H4 (cell line): ENCODE measurements at regions not wholly inside any gene's neighbourhood (a gene's known extent, or its start where the extent isn't known, plus 50 kb on each side); places are given as distances from the start of the nearest gene placed in this dataset.
A peak's percentile ranks its signal among the peaks of the same experiment; 100 is the strongest.
"Not testable (repeated sequence)": the region's sequence is repeated elsewhere in the genome, so short reads cannot be mapped to it uniquely, and the experiment has no call there.

Source experiments
- DNase-seq: peaks from one replicate; pipeline ENCODE4 v3.0.0-alpha.2; 2015; ENCODE audit warnings: low spot score

DNA sequence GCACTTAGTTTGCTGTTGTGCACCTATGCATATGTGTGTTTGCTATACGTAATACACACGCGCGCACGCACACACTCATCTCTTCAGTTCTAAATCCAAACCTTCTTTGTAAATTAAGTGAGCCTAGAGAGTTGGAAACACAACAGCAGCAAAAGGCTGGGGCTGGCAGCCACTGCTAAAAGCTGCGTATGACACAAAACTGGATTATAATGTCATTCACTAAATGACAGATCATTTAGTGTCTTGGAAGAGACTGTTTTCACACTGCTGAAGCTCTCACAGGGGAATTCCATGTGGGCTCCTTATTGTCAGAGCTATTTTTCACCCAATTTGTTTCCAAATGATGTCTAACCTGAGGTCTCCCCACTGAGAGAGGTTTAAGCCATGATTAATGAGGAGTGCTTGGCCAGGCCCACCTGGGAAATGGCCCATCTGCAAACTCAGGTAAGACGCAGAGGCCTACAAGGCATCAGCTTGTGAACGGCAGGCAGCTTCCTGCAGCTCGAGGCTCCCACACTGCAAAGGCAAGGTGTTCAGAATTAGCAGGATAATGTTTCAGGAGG is 94.2 kb downstream of the OLIG3 start:
- no peak for DNase-seq

DNA sequence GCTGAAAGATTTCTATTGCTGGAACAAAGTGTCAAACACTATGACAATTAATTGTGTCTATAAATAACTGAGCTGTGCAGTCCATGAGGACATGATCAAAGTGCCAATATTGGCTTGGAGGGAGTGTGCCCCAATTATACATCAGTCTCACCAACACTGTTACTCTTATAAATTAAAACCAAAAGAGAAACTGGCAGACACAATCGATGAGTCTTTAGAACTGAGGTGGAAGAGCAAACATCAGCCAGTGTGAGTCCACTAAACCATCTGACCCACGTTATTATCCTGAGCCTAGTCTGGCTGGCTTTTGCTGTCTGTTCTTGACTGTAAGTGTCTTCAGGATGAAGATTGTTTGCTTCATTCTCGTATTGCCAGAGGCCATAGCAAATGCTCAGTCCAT is 98.9 kb downstream of the OLIG3 start:
- no peak for DNase-seq

DNA sequence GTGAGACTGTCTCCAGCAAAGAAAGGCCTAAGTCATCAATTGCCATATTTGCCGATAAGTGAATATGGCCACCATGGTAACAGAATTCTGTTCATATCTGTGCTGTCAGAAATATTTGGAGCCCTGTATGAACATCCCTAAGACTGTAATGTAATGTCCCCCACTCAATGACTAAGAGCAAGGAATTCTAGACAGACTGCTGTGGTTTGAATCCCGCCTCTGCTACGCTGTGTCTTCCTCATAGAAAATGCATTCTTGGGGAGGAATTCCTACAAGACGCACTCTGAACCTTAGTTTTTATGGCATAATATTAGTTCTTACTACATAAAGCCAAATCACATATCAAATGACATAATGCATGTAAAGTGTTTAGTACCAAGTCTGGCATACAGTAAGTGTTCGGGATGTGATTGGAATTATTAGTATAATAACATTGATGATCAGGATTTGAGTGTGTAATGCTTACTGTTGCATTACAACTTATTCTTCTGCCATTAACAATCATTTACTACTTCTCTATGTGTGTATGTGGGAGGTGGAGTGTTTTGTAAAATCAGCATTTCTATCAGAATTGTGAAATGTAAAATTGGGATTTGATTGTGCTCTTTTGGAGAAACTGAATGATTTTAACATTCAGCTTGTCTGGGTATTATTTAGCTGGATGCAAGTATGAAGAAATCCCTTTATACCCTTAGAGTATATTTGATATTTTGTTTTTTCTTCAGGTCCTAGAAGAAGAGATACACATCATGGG is 103.0 kb downstream of the OLIG3 start:
- DNase-seq, result no peak

DNA sequence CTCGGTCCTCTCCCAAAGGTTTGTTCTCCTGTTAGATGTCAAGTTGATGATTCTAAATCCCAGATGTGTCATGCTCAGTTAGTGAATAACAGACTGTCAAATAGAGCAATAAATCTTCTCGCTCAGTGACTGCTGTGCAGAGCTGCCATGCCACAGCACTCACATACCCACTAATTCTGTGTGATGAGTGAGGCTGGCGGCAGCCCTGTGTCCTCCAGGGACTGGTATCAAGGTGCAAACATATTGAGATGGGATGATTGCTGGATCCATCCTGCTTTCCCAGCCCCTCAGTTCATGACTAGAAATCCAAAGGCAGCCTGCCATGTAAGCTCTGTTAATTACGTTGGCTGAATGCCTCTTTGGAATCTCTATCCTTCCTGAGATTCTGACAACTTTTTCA is 103.9 kb downstream of the OLIG3 start:
- DNase-seq, result no peak

DNA sequence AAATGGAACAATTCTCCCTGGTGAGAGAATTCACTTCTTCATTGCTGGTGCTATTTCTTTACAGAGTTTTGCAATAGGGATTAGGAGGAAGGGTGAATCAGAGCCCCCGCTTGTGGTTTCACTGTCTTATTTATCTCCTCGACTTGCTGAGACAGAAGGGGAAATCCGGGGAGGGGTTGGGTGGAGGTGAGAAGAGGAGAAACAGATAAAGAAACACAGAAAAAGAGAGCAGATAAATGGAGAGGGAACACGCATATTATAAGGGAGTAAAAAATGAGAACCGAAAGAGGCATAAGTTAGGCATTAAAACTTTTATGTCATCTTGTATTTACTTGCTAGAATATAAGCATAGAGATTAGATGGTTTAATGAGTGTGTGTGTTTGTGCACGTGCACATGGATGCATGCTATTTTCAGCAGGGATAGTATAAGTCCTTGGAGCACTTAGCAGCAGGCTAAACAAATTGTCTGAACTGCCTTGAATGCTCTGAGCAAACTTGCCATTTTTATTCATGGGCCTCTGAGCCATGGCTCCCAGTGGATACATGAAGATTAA is 105.0 kb downstream of the OLIG3 start:
- DNase-seq, result no peak

DNA sequence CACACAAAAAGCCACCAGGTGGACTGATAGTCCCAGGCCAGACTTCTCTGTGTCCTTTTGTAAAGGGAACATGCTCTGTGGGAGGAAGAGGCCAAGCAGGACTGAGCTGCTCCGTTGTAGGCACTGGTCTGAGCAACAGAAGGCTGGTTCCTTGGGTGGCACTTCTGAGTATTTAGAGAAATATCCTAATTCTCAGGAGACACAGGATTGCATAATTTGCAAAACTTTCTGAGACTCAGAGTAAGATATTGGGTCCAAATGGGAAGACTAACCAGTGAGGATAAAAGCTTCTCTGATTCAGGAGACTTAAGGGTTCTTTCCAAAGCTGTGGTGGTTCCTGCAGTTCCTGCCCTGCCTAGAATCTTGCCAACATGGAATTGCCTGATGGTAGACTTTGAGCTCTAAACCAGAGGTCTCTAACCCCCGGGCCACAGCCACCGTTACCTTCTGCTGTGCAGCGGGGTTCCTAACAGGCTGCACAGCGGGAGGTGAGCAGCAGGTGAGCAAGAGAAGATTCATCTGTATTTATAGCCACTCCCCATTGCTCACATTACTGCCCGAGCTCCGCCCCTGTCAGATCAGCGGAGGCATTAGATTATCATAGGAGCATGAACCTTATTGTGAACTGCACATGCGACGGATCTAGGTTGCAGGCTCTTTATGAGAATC is 107.0 kb downstream of the OLIG3 start:
- DNase-seq, result no peak

DNA sequence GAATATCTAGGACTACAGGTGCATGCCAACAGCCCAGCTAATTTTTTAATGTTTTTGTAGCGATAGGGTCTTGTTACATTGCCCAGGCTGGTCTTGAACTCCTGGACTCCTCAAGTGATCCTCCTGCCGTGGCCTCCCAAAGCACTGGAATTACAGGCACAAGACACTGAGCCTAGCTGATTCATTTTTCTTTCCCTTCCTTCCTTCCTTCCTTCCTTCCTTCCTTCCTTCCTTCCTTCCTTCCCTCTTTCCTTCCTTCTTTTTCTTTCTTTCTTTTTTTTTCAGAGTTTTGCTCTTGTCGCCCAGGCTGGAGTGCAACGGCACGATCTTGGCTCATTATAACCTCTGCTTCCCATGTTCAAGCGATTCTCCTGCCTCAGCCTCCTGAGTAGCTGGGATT is 110.9 kb downstream of the OLIG3 start:
- not testable (repeated sequence) for DNase-seq

DNA sequence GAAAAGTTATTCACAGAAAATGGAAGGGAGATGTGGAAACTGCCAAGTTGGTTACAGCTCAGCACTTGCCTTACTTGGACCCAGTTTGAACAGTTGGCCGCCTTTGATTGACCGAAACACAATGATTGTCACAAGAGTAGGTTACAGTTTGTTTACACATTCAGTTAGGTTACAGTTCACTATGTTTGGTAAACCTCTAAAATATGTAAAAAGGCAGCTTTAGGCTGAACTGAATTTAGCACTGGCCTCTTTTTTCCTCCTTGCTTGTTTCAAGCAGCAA is 116.2 kb downstream of the OLIG3 start:
- DNase-seq, result no peak

DNA sequence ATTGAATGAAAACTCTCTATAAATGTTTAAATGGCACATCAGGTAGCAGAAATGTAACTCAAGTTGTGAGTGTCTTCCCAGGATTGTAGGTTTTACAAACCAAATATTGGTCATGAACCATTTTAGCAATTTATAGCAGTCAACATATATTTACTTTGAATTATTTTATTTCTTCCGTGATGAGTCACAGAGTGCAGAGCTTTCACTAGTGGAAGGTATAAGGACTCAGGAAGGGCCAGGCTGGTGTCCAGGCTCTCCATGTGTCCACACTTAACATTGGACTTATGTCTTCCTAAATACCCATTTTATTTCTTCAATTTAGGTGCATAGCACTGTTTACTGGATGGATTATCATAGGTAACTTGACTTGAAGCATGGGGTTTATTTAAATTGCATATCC is 120.9 kb downstream of the OLIG3 start:
- no peak for DNase-seq

DNA sequence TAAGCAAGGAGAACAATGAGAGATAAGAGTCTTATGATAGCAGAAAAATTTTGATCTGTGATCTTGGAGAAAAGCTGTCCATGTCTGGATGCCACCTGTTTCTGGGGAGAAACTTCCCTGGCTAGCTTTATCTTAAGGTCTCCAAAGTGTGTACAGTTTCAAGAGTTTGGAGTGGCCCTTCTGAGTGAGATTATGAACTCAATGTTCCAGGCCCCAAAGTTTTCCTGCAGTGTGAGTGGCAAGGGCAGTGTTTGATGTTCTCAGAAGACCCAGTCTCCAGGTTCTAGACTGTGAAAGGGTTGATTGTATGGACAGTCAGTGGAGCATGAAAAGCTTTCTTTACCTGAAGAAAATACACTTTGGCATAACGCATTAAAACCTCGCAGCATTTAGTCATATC is 121.7 kb downstream of the OLIG3 start:
- DNase-seq, result no peak

DNA sequence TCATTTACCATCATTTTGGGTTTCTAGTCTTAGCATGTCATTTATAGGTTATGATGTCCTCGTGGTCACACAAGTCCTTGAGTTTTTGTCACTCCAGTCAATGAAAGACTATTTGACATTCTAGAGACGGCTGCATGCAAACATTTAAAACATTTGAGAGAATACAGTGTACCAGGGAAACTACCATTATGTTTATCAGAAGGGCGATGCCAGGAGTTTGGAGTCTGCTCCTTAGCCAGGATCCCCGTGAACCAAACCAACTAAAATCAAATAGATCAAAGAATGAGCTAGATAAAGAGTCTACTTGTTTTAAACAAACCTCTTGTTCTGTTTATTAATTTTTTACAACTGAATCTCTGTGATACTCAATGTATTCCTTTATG is 122.6 kb downstream of the OLIG3 start:
- DNase-seq, result no peak

DNA sequence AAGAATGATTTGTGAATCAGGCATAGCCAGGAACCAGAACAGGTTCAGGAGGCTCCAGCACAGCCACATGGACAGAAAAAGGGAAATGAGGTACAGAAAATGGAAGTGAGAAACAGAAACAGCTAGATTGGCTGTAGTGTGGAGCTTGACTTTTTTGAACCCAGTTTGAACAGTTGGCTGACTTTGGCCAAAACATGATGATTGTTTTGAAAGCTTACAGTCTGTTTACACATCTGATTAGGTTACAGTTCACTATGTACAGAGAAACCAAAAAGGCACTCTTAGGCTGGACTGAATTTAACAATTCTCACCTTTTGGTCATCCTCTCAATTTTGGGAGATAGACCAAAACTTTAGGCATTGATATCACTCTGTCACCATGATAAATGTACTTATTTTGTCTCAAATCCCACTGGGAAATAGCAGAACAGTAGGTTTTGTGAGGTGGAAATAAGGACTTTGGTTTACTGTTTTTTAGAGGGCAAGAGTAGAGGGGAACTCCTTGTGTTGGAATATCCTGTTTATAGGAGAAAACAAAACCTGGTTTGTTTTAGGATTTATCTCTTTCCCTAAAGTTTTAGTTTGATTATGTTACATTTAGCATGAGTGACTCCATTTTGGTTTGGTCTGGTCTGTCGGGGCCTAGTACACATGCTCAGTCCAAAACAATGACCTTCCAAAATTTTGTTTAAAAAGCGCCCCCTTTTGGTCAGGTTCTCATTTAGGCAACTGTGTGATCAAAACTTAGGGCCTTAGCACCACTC is 123.1 kb downstream of the OLIG3 start:
- no peak for DNase-seq

DNA sequence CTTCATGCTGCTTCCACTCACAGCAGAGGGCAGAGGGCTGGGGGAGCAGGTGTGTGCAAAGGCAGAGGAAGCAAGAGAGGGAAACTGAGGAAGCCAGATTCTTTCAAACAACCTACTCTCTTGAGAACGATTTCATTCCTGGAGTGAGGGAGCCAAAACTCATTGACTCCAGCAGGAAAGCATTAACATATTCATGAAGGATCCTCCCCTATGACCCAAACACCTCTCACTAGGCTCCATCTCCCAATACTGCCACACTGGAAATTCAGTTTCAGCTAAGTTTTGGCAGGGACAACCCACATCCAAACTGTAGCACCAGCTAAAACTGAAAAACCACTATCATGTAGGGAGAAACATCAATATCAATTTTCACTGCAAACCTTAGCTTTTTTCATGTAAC is 125.1 kb downstream of the OLIG3 start:
- no peak for DNase-seq

DNA sequence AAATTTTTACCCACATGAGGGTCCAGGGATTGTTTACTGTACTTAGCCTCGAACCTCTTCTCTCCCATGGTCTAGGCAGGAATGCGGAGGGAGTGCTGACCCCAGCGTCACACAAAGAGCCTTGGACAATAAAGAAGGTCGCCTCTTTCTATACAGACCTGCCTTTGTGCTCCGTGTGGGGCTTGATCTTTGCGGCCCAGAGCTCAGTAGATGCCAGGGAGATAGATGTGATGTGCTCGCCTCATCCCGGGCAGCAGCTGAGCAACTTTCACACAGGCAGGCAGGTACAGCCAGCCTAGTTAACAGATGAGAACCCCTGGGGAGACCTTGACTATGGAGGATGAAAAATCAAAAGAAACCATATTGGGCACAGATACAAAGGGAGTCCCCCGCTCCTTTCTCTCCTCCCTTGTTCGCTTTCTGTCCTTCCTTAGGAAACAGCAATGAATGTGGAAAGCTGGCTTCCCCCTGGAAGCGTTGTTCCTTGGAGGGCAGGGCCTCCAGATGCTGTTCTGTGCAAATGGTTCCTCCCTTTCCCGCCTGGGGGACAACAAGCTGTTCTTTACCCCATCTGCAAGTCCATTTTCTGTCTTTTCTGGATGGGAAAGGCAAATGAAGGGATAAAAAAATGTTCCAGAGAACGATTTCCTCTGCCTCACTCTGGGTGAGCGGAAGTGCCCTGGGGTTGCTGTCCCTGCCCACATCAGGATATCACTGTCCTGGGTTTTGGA is 128.3 kb downstream of the OLIG3 start:
- DNase-seq, result no peak

DNA sequence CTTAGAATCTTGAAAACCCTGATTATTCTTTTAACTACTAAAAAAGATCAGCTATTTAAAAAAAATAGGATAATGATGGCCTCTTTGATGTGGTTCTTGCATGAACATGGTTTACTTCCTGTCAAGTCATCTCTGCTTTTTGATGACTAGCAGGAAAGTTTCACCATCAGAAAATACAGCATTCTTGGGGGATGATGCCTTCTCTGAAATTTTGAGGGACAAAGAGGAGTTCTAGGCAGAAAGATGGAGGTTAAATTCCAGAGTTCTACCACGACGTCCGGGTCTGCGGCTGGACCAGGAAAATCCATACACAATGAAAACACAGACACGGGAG is 130.4 kb downstream of the OLIG3 start:
- peak; percentile 3 for DNase-seq

DNA sequence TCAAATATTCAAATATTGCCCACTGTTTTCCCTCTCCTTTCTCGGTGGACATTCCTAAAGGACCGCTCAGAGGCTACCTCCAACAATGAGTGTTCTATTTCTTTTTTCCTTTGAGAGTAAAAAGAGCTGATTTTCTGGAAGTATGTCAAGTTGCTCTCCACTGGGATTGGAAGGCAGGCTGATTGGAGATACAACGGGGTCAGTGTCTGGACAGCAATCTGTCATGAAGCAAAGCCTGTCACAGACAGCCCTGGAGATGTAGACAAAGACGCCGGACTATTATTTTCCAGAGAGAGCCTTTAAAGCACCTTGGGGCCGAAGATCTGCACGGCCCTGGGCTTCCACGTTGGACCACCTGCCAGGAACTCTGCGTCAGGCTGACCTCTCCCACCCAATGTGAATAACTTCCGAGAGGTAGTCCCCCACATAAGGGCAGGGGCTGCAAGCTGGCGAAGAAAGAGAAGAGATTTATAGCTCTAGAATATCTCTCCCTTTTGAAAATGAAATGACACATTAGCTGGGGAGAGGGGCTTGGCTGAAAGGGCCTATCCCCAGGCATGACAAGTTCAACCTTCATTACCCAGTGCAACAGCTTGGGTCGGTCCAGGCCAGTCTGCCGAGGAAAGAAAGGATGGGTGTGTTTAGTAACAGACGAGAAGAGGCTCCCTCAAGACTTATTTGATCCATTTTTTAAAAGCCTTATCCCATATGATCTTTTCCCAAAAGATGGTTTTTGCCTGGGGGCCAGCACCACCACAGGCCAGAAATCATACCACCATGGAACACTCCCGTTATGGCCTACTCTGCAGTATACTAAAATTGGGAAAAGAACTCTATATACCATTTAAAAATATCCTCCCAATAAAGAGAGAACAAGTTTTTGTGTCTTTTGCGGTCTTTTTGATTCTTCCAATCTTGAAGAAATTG is 131.1 kb downstream of the OLIG3 start:
- DNase-seq, result no peak

DNA sequence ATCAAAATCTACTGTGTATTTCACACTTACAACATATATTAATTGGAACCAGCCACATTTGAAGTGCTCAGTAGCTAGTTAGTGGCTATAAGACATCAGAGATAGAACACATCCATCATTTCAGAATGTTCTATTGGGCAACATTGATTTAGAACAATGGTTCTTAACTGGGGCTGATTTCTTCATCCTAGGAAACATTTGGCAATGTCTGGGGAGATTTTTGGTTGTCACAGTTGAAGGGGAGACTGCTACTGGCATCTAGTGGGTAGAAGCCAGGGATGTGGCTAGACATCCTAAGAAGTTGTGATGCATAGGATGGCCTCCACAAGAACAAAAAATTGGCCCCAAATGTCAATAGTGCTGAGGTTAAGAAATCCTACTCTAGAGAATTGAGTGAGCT is 132.5 kb downstream of the OLIG3 start:
- DNase-seq, result no peak

DNA sequence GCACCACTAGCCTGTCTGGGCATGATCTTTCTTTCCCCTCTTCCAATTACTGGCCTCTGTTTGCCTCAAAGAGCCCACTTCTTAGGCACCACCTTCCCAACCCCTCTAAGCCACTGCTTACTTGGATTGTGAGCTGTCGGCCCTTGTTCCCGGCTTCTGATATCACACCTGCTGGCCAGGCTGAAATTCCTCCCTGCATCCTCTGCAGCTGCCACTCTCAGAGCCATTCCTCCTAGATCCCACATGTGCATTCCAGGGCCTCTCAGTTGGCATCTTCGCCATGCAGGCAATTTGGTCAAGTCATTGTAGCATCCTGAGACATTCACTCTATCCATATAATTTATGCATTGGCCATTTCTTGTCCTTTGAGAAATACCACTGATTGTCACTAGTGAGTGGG is 135.9 kb downstream of the OLIG3 start:
- DNase-seq, result no peak

DNA sequence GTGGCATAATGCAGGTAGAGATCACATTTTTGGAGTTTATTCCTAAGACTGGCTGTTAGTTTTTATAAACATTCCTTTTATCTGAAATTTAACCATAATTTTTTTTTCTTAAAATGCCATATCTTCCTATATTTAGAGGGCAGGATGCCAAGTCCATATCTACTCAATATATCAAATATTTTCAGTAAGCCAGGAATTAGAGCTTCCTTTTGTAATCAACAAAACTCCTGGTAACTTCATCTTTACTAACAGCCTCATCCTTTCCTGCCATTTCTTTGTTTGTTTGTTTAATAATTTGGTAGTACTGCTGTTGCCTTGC is 136.3 kb downstream of the OLIG3 start:
- no peak for DNase-seq

DNA sequence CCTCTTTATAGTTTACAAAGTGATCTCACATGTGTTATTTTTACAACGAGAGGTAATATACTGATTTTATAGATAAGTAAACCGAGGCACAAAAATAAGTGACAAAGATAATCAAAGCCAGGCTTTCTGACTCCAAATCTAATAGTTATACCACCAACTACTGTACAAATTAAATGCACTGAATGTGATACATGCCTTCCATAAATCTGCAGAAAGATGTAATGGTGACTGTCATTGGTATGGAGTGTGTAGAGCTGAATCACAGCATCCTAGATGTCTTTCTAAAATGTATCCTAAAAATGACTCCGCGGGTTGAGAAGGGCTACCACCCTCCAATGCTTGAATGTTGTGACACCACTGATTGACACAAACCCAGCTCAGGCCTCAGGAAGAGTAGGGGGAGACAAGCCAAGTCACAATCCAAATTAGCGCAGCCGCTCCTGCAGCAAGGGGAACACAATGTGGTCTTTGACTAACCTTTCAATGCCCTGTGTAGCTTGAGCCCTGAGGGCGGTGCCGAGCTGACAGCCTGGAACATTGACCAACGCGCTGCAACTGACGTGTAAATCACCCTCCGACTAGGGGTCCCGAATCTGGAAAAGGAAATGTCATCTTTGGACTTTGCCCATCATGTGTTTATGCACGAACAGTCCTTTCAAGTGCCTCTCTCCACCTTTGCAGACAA is 136.8 kb downstream of the OLIG3 start:
- no peak for DNase-seq
